Ectodermal cell (in vitro differentiated cells): ENCODE measurements at regions not wholly inside any gene's neighbourhood (a gene's known extent, or its start where the extent isn't known, plus 50 kb on each side); places are given as distances from the start of the nearest gene placed in this dataset.

Experiments used
- H3K27ac ChIP-seq: 2 replicates; pipeline ENCODE4 v1.7.0; 2013; ENCODE audit warnings: mild to moderate bottlenecking, low read depth, low read length; ENCODE audit not compliant: insufficient read depth, poor library complexity, severe bottlenecking
- H3K27me3 ChIP-seq: 2 replicates; pipeline ENCODE4 v1.7.0; 2013; ENCODE audit warnings: mild to moderate bottlenecking, low read length; ENCODE audit not compliant: insufficient read depth, control insufficient read depth, poor library complexity, severe bottlenecking
- H3K36me3 ChIP-seq: one replicate; pipeline ENCODE4 v1.7.0; 2013; ENCODE audit warnings: low read length; ENCODE audit not compliant: control insufficient read depth, insufficient read depth
- H3K4me1 ChIP-seq: one replicate; pipeline ENCODE4 v1.7.0; 2013; ENCODE audit warnings: low read length; ENCODE audit not compliant: control insufficient read depth, insufficient read depth
- H3K4me3 ChIP-seq: 2 replicates; pipeline ENCODE4 v1.7.0; 2013; ENCODE audit warnings: low read depth, low read length, control low read depth; ENCODE audit not compliant: insufficient read depth
- H3K9me3 ChIP-seq: 2 replicates; pipeline ENCODE4 v1.7.0; 2013; ENCODE audit warnings: mild to moderate bottlenecking, low read length, moderate library complexity; ENCODE audit not compliant: control insufficient read depth
- WGBS, 2 experiments: methylation state at CpG; one replicate each; pipeline ENCODE4 v1.1.7; 2013; ENCODE audit warnings: missing lambda C conversion rate in 2 of 2; 5-methylcytosine and 5-hydroxymethylcytosine counted together

DNA sequence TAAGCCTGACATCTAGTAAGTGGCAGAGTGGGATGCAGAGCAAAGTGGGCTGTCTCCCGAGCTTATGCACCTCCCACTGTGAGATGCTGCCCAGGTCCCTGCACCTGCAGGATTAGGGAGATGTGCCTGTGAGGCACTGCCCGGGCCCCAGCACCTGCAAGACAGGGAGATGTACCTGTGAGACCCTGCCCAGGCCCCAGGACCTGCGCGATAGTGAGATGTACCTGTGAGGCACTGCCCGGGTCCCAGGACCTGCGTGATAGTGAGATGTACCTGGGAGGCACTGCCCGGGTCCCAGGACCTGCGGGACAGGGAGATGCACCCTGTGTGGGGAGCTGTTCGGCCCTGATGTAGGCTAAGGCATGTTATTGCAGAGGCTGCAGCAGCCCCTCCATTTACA lies 622.8 kb downstream of the PTPRU start:
- no peak overlapping the region for H3K4me3 ChIP-seq
- H3K27me3 ChIP-seq, result no peaks in the 10 kb centered on the region
- H3K36me3 ChIP-seq, result no peaks in the 10 kb centered on the region
- H3K27ac ChIP-seq, result no peak overlapping the region
- WGBS, 2 experiments, result 92 to 94% methylated on average over 9 of the region's 9 CpGs
- peaks cover 2% of the 10 kb centered on the region for H3K9me3 ChIP-seq
- H3K4me1 ChIP-seq, result no peaks in the 10 kb centered on the region

DNA sequence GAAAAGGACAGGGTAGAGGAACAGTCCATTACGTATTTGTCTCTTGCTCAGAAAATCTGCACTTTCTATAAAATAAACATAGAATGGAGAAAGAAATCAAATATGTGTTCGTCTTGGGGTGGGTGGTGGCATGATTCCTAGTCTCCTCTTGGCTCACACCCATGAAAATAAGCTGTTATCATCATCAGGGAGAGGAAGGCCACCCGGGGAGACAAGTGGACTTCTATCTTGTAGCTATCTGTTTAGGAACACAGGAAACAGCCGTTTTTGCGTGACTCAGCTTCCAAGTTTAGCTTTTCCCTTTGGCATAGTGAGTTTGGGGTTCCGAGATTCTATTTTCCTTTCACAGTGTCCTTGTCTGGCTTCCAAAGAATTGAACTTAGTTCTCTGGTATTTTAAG lies 622.3 kb downstream of the PTPRU start:
- WGBS, 2 experiments, result 74 to 78% methylated on average over 4 to 6 of the region's 6 CpGs
- Histone ChIP-seq H3K36me3 (no peaks in the 10 kb centered on the region), H3K27me3 (no peaks in the 10 kb centered on the region), H3K27ac (no peak overlapping the region), H3K9me3 (peaks cover 2% of the 10 kb centered on the region), H3K4me3 (no peak overlapping the region), H3K4me1 (no peaks in the 10 kb centered on the region)

DNA sequence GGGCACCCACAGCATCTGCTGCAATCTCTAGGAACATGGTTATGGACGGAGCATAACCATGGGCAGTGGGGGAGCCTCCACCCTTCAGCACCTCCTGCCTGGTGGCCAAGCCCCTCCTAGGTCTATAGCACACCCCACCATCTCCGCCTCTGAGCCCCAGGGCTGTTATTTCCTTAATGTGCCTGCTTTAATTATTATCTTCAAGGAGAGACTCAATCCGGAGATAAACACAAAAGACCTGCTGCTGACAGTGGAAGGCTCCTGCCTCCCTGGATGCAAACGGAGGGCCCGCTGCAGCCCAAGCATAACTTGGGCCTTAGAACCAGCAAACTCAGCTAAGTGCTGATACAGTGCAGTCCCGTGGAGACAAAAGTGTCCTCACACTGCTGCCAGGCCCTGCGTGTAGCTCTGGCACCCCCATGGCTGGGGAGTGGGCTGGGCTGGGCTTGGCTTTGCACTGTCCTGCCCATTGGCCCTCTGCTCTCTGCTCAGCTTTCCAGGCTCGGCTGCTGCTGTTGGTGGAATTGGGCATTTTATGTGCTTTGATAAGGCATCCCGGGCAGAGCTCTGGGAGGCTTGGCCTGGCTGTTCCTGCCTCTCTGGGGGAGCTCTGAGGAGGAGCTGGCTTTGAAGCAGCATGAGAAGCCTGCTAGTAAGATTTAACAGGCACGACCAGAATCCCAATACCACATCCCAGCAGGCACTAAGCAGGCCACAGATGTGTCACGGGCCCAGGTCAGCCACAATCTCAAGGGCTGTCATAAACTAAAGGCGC lies 620.2 kb downstream of the PTPRU start:
- Histone ChIP-seq H3K4me3 (no peak overlapping the region), H3K4me1 (no peaks in the 10 kb centered on the region), H3K27me3 (no peaks in the 10 kb centered on the region), H3K36me3 (no peaks in the 10 kb centered on the region), H3K9me3 (peaks cover 2% of the 10 kb centered on the region), H3K27ac (no peak overlapping the region)
- WGBS, 2 experiments, result 78 to 80% methylated on average over 12 of the region's 12 CpGs

DNA sequence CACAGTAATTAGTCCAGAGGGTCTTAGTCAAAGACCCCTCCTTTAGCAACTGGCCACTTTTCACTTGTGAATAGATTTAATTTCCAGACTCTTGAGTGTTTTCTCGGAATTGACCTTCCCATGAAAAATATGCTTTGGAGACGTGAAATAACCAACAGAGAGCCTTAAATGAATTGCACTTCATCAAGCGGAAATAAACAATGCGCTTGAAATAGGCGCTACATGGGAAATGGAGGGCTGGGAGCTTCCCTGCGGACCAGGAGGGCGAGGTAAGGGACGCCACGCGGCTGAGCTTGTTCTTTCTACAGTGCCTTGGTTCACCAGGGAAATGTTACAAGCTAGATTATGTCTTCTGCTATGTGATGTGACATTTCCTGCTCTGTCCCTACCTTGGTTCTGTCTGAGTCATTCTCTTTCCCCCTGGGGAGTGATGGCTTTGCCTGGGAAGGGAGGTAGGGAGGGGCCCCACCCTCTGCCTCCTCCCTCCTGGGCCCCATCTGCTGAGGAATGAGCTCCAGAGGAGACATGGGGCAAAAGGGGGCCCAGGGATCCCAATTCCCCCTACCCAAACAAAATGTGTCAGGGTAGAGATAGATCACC lies 619.3 kb downstream of the PTPRU start:
- Histone ChIP-seq H3K27ac (no peak overlapping the region), H3K4me3 (no peak overlapping the region), H3K4me1 (no peaks in the 10 kb centered on the region), H3K9me3 (peaks cover 2% of the 10 kb centered on the region), H3K27me3 (no peaks in the 10 kb centered on the region), H3K36me3 (no peaks in the 10 kb centered on the region)
- WGBS, 2 experiments, result 92 to 94% methylated on average over 10 of the region's 10 CpGs

DNA sequence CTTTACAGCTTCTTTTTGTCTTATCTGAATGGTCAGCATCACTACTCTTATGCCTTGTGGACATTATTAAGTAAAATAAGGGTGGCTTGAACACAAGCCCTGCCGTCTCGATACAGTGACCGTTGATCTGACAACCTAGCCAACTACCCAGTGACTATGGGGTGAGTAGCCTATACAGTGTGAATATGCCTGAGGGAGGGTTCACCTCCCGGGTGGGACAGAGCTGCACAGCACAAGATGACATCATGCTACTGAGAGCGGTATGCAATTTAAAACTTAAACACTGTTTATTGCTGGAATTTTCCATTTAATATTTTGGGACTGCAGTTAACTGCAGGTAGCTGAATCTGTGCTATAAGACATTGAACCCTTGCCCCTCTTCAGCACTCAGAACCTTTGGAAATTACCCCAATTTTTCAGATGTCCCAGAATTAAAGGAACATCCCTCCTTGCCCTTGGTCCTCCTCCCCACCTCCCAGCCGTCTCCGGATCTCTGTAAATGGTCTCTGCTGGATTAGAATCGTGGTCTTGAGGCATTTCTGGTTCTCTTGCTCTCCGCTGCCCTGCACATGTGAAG lies 618.5 kb downstream of the PTPRU start:
- Histone ChIP-seq H3K9me3 (no peaks in the 10 kb centered on the region), H3K4me3 (no peak overlapping the region), H3K36me3 (no peaks in the 10 kb centered on the region), H3K27me3 (no peaks in the 10 kb centered on the region), H3K27ac (no peak overlapping the region), H3K4me1 (no peaks in the 10 kb centered on the region)
- 84 to 85% methylated on average over 9 of the region's 9 CpGs for WGBS, 2 experiments

DNA sequence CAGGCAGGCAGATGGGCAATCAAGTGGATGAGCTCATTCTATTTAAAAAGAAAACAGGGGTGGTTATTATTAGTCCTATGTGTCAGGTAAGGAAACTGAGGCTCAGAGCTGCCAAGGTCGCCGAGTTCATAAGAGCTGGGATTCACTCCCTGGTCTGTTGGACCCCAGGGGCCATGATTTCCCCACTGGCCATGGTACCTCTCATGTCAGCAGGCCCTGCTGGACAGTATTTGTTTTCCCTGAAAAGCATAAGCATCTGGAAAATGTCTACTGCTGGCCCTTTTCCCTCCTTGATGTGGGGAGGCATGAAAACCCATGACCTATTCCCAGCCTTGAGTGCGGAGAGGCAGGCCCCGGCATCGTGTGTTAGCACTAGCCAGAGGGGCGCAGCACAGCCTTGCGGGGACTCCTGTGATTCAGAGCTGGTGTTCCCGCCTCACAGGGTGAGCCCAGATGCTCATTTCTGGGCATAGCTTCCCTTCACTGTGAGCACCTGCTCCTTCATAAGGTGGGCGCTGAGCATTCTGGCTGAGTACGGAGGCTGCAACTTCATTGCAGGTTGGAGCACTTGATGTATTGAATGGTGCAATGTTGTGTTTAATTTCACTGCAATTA lies 617.5 kb downstream of the PTPRU start:
- Histone ChIP-seq H3K27ac (no peak overlapping the region), H3K36me3 (no peaks in the 10 kb centered on the region), H3K4me1 (no peaks in the 10 kb centered on the region), H3K9me3 (no peaks in the 10 kb centered on the region), H3K27me3 (no peaks in the 10 kb centered on the region), H3K4me3 (no peak overlapping the region)
- WGBS, 2 experiments, result 92% methylated on average over 10 of the region's 10 CpGs

DNA sequence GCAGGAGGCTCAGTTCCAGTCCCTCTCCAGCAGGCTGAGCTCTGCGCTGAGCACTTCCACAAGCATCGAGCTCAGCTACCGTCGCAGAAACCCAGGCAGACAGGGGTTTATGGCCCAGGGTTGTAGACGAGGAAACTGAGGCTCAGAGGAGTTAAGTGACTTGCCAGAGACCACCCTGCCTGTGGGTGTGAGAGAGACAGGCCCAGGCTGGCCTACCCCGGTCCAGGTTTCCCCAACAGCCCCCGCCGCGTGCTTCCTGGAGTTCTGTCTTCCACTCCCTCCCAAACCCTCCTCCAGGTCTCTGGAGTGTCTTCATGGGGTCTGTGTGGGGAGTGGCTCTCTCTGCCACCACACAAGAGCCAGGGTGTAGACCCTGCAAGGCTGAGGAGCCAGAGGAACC lies 615.9 kb downstream of the PTPRU start:
- Histone ChIP-seq H3K4me3 (no peak overlapping the region), H3K9me3 (no peaks in the 10 kb centered on the region), H3K27ac (no peak overlapping the region), H3K4me1 (no peaks in the 10 kb centered on the region), H3K27me3 (no peaks in the 10 kb centered on the region), H3K36me3 (no peaks in the 10 kb centered on the region)
- WGBS, 2 experiments, result 83 to 97% methylated on average over 8 to 9 of the region's 9 CpGs

DNA sequence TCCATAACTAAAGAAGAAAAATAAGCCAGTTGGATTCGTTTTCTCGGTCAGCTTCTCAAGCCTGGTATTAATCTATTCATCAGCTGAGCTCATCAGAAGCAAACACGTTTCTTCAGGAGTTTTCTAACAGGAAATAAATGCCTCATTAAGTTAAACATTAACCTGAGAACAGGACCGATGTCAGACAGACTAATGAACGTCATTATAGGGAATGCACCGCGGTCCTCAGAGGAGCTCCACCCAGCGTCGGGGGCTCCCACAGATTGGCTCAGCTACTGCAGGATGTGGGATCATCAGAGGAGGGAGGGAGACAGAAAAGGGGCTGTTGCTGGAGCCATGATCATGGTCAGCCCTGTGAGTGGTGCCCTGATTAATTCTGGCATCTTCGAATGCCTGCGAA lies 615.4 kb downstream of the PTPRU start:
- Histone ChIP-seq H3K4me1 (no peaks in the 10 kb centered on the region), H3K36me3 (no peaks in the 10 kb centered on the region), H3K27ac (no peak overlapping the region), H3K4me3 (no peak overlapping the region), H3K27me3 (no peaks in the 10 kb centered on the region), H3K9me3 (no peaks in the 10 kb centered on the region)
- WGBS, 2 experiments, result 84 to 92% methylated on average over 11 of the region's 11 CpGs

DNA sequence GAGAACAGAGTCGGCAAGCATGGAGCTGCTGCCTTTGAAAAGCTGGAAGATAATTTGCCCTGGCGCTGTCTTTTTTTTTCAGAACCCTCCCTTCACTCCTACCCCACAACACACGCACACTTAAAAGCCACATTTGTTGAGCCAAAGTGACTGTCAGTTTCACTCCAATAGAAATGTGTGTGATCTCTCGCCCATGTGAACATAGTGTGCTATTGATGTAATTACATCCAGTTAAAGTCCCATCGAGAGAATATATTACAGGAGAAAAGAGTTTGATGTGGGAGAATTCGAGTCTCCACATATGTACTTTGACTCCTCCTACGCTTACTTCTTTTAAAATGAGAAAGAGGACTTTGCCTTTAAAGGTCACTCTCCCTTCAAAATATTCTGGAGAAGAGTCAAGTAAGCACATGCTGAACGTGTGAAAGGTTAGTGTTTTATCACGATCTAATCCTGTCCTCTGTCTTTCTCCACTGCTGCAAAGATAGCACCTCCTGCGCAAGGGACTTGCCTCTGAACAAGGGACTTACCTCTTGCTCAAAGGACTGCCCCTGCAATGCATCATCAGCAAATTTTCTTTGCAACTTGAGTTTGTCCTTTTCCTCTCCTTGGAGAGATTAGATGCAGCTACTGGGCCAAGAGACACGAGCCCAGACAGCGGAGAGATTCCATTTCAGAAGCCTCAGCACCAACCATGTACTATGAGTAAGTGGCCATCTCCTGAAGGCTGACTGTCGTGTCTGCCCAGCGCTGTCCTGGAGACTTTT lies 613.9 kb downstream of the PTPRU start:
- WGBS, 2 experiments, result 93% methylated on average over 14 of the region's 14 CpGs
- H3K4me1 ChIP-seq, result no peaks in the 10 kb centered on the region
- H3K27ac ChIP-seq, result no peak overlapping the region
- no peaks in the 10 kb centered on the region for H3K27me3 ChIP-seq
- H3K4me3 ChIP-seq, result no peak overlapping the region
- no peaks in the 10 kb centered on the region for H3K36me3 ChIP-seq
- H3K9me3 ChIP-seq, result no peaks in the 10 kb centered on the region
